H9 (cell line): ENCODE measurements at regions not wholly inside any gene's neighbourhood (a gene's known extent, or its start where the extent isn't known, plus 50 kb on each side); places are given as distances from the start of the nearest gene placed in this dataset.

Experiments
- DNase-seq: peaks from one replicate; pipeline ENCODE4 v3.0.0-alpha.2; 2017
- H2AFZ ChIP-seq: one replicate; pipeline ENCODE4 v1.6.1; 2013; ENCODE audit warnings: mild to moderate bottlenecking, low read length, control low read depth, moderate library complexity
- H2AK5ac ChIP-seq: 2 replicates; pipeline ENCODE4 v1.6.1; 2013; ENCODE audit warnings: low read length, control low read depth, mixed read lengths; ENCODE audit not compliant: insufficient read length
- H2BK120ac ChIP-seq: one replicate; pipeline ENCODE4 v1.6.1; 2013; ENCODE audit warnings: low read depth, mild to moderate bottlenecking, low read length, control low read depth, inconsistent platforms; ENCODE audit not compliant: poor library complexity, severe bottlenecking
- H2BK12ac ChIP-seq: 2 replicates; pipeline ENCODE4 v1.6.1; 2013; ENCODE audit warnings: low read length, control low read depth, mixed read lengths, low read depth; ENCODE audit not compliant: insufficient read length
- H2BK15ac ChIP-seq: 2 replicates; pipeline ENCODE4 v1.6.1; 2013; ENCODE audit warnings: low read depth, low read length, control low read depth
- H2BK20ac ChIP-seq: one replicate; pipeline ENCODE4 v1.6.1; 2013; ENCODE audit warnings: low read depth, mild to moderate bottlenecking, low read length, control low read depth, inconsistent platforms; ENCODE audit not compliant: poor library complexity, severe bottlenecking
- H2BK5ac ChIP-seq: 2 replicates; pipeline ENCODE4 v1.6.1; 2013; ENCODE audit warnings: low read length, control low read depth, mixed read lengths; ENCODE audit not compliant: insufficient read length
- H3K14ac ChIP-seq: 2 replicates; pipeline ENCODE4 v1.6.1; 2013; ENCODE audit warnings: low read length, control low read depth; ENCODE audit not compliant: insufficient read depth
- H3K18ac ChIP-seq: 2 replicates; pipeline ENCODE4 v1.6.1; 2013; ENCODE audit warnings: low read depth, mild to moderate bottlenecking, mixed read lengths, low read length, control low read depth; ENCODE audit not compliant: insufficient read length
- H3K23ac ChIP-seq: 2 replicates; pipeline ENCODE4 v1.6.1; 2013; ENCODE audit warnings: low read length, control low read depth, mixed read lengths, low read depth; ENCODE audit not compliant: insufficient read length
- H3K23me2 ChIP-seq: 2 replicates; pipeline ENCODE4 v1.6.1; 2013; ENCODE audit warnings: low read depth, mild to moderate bottlenecking, mixed read lengths, low read length, control low read depth; ENCODE audit not compliant: insufficient read length, poor library complexity, severe bottlenecking
- H3K27ac ChIP-seq: 2 replicates; pipeline ENCODE4 v1.5.1; 2013; ENCODE audit warnings: low read length, control low read depth, mixed read lengths, low read depth; ENCODE audit not compliant: insufficient read length
- H3K27me3 ChIP-seq: 2 replicates; pipeline ENCODE4 v1.6.1; 2013; ENCODE audit warnings: low read length, control low read depth, inconsistent platforms; ENCODE audit not compliant: insufficient read depth
- H3K4ac ChIP-seq: 2 replicates; pipeline ENCODE4 v1.6.1; 2013; ENCODE audit warnings: low read depth, mild to moderate bottlenecking, control low read depth, inconsistent platforms, low read length, moderate library complexity
- H3K4me1 ChIP-seq: 2 replicates; pipeline ENCODE4 v1.6.1; 2013; ENCODE audit warnings: low read length, control low read depth, inconsistent platforms; ENCODE audit not compliant: insufficient read depth
- H3K4me2 ChIP-seq: 2 replicates; pipeline ENCODE4 v1.6.1; 2013; ENCODE audit warnings: low read length, control low read depth, mixed read lengths; ENCODE audit not compliant: insufficient read length, insufficient read depth
- H3K56ac ChIP-seq: 2 replicates; pipeline ENCODE4 v1.6.1; 2013; ENCODE audit warnings: low read depth, mild to moderate bottlenecking, mixed read lengths, low read length, control low read depth; ENCODE audit not compliant: insufficient read length
- H3K79me1 ChIP-seq: 2 replicates; pipeline ENCODE4 v1.6.1; 2013; ENCODE audit warnings: low read depth, mild to moderate bottlenecking, moderate library complexity, low read length, control low read depth, inconsistent platforms; ENCODE audit not compliant: insufficient read depth, poor library complexity, severe bottlenecking
- H3K79me2 ChIP-seq: 2 replicates; pipeline ENCODE4 v1.6.1; 2013; ENCODE audit warnings: low read length, control low read depth, inconsistent platforms; ENCODE audit not compliant: insufficient read depth
- H3K9ac ChIP-seq: 2 replicates; pipeline ENCODE4 v1.6.1; 2013; ENCODE audit warnings: low read length, control low read depth, mixed read lengths; ENCODE audit not compliant: insufficient read length; ENCODE audit errors: extremely low read depth
- H3K9me3 ChIP-seq: one replicate; pipeline ENCODE4 v1.6.1; 2013; ENCODE audit warnings: low read depth, low read length, inconsistent platforms; ENCODE audit not compliant: control insufficient read depth
- H3T11ph ChIP-seq: one replicate; pipeline ENCODE4 v1.6.1; 2013; ENCODE audit warnings: mild to moderate bottlenecking, low read length, control low read depth, inconsistent platforms
- H4K20me1 ChIP-seq: one replicate; pipeline ENCODE4 v1.6.1; 2013; ENCODE audit not compliant: control insufficient read depth, insufficient read length, insufficient read depth
- H4K5ac ChIP-seq: 2 replicates; pipeline ENCODE4 v1.6.1; 2013; ENCODE audit warnings: low read depth, mild to moderate bottlenecking, mixed read lengths, low read length, control low read depth; ENCODE audit not compliant: insufficient read length
- H4K8ac ChIP-seq: replicated peaks from 2 replicates; pipeline ENCODE4 v1.6.1; 2013; ENCODE audit warnings: low read length, control low read depth, mixed read lengths, low read depth; ENCODE audit not compliant: insufficient read length
- H4K91ac ChIP-seq: 2 replicates; pipeline ENCODE4 v1.6.1; 2013; ENCODE audit warnings: low read depth, mild to moderate bottlenecking, moderate library complexity, mixed read lengths, low read length, control low read depth; ENCODE audit not compliant: insufficient read length
- H3K27ac Mint-ChIP-seq, 3 experiments: 2 replicates in 2 of 3; 3 replicates in 1 of 3; pipeline ENCODE4 v1.8.0; 2020 to 2021; ENCODE audit warnings: mixed read lengths in 3 of 3, mild to moderate bottlenecking in 1 of 3, moderate library complexity in 1 of 3
- H3K27me3 Mint-ChIP-seq: 2 replicates; pipeline ENCODE4 v1.8.0; 2021; ENCODE audit warnings: low read depth, mild to moderate bottlenecking, moderate library complexity, mixed read lengths
- H3K36me3 Mint-ChIP-seq, 3 experiments: 2 replicates in 2 of 3; 3 replicates in 1 of 3; pipeline ENCODE4 v1.8.0; 2020 to 2021; ENCODE audit warnings: low read depth in 3 of 3, mixed read lengths in 3 of 3; ENCODE audit not compliant: insufficient read depth in 1 of 3
- H3K4me1 Mint-ChIP-seq, 2 experiments: 2 replicates each; pipeline ENCODE4 v1.8.0; 2020; ENCODE audit warnings: mixed read lengths in 2 of 2
- H3K4me3 Mint-ChIP-seq, 2 experiments: 2 replicates in 1 of 2; 3 replicates in 1 of 2; pipeline ENCODE4 v1.8.0; 2020 to 2021; ENCODE audit warnings: mild to moderate bottlenecking in 2 of 2, mixed read lengths in 2 of 2, moderate library complexity in 1 of 2
- H3K9me3 Mint-ChIP-seq, 2 experiments: 2 replicates in 1 of 2; 3 replicates in 1 of 2; pipeline ENCODE4 v1.8.0; 2020; ENCODE audit warnings: mild to moderate bottlenecking in 2 of 2, mixed read lengths in 2 of 2, moderate library complexity in 1 of 2
- CTCF ChIP-seq: fragments of 200-600 bp; sonication (generic); conservative IDR thresholded peaks from 3 replicates; pipeline ENCODE4 v1.8.0; 2021; ENCODE audit warnings: antibody characterized with exemption, mild to moderate bottlenecking
- WGBS: extraction: QIAGEN DNeasy Blood & Tissue Kit; methylation state at CpG from one replicate; pipeline ENCODE4 v1.1.7; 2013; ENCODE audit warnings: missing lambda C conversion rate, low lambda C conversion rate, mixed read lengths; ENCODE audit not compliant: insufficient read length; ENCODE audit errors: extremely low coverage; 5-methylcytosine and 5-hydroxymethylcytosine counted together

DNA sequence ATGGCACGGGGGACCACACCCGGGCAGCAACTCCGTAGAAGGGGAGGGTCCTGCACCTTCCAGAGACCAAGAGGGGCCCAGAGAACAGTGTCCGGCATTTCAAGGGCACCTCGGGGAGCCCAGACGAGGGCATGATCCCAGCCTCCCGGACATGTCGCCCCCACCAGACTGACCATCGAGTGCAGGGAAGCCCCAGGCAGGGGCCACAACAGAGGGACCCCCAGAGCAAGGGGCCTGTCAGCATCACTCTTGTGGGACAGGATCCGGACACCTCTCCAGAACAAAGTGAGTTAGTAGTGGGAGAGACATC, 50.4 kb upstream of the CTDP1 start:
- H3K9ac ChIP-seq = no peak overlapping the region
- no peak overlapping the region for H3T11ph ChIP-seq
- no peak overlapping the region for H2AK5ac ChIP-seq
- no peaks in the 10 kb centered on the region; a peak in 1 of 4 replicates for H3K4me1 Mint-ChIP-seq
- H3K79me1 ChIP-seq = no peaks in the 10 kb centered on the region
- H3K4me3 Mint-ChIP-seq = no peak overlapping the region
- TF ChIP-seq CTCF = no peak
- no peaks in the 10 kb centered on the region for H3K79me2 ChIP-seq
- H2BK20ac ChIP-seq = no peak overlapping the region
- no peaks in the 10 kb centered on the region for H3K9me3 ChIP-seq
- peaks cover 0 to 9% (median 6%) of the 10 kb centered on the region in 3 experiments; a peak in 4 of 7 replicates for H3K36me3 Mint-ChIP-seq
- H2BK12ac ChIP-seq = no peak overlapping the region
- no peak overlapping the region for H3K4ac ChIP-seq
- H3K27ac ChIP-seq = no peak overlapping the region
- peaks cover 6% of the 10 kb centered on the region for H4K20me1 ChIP-seq
- no peaks in the 10 kb centered on the region for H3K27me3 ChIP-seq
- H3K27ac Mint-ChIP-seq = no peak overlapping the region
- H4K5ac ChIP-seq = no peak overlapping the region
- peaks cover 9 to 12% of the 10 kb centered on the region in 2 experiments for H3K9me3 Mint-ChIP-seq
- peaks cover 2% of the 10 kb centered on the region; the same call in 1 of the 2 replicates for H3K27me3 Mint-ChIP-seq
- H4K8ac ChIP-seq = no peak overlapping the region
- no CpG with 5 or more reads among the region's 10 CpGs for WGBS
- H2BK15ac ChIP-seq = no peak overlapping the region
- no peaks in the 10 kb centered on the region for H3K23me2 ChIP-seq
- no peak overlapping the region for H3K56ac ChIP-seq
- peaks cover 2% of the 10 kb centered on the region; the same call in 1 of the 2 replicates for H3K4me1 ChIP-seq
- no peak overlapping the region for H3K4me2 ChIP-seq
- DNase-seq = no peak
- H2BK5ac ChIP-seq = no peak overlapping the region
- no peak overlapping the region for H3K23ac ChIP-seq
- no peak overlapping the region for H4K91ac ChIP-seq
- no peak overlapping the region for H3K18ac ChIP-seq
- H3K14ac ChIP-seq = no peak overlapping the region
- no peak overlapping the region for H2BK120ac ChIP-seq
- H2AFZ ChIP-seq = no peak overlapping the region
